Muscle of leg (tissue), 3 donors: ENCODE measurements at regions not wholly inside any gene's neighbourhood (a gene's known extent, or its start where the extent isn't known, plus 50 kb on each side); places are given as distances from the start of the nearest gene placed in this dataset.
"Not testable (repeated sequence)": the region's sequence is repeated elsewhere in the genome, so short reads cannot be mapped to it uniquely, and the experiment has no call there.

ENCODE experiments used
- DNase-seq: peaks from one replicate; pipeline ENCODE4 v3.0.0; 2013
- H3K27ac ChIP-seq: one replicate; pipeline ENCODE4 v1.5.1; 2013; ENCODE audit warnings: mild to moderate bottlenecking, low read length, control low read depth
- H3K27me3 ChIP-seq: one replicate; pipeline ENCODE4 v1.6.1; 2013; ENCODE audit warnings: low read length; ENCODE audit not compliant: control insufficient read depth, insufficient read depth
- H3K36me3 ChIP-seq: one replicate; pipeline ENCODE4 v1.6.1; 2013; ENCODE audit warnings: low read length; ENCODE audit not compliant: control insufficient read depth, insufficient read depth
- H3K4me1 ChIP-seq: one replicate; pipeline ENCODE4 v1.6.1; 2013; ENCODE audit warnings: low read length; ENCODE audit not compliant: control insufficient read depth, insufficient read depth
- H3K4me3 ChIP-seq: one replicate; pipeline ENCODE4 v1.5.1; 2013; ENCODE audit warnings: low read length, control low read depth
- H3K9me3 ChIP-seq: replicated peaks from 2 replicates; pipeline ENCODE4 v1.6.1; 2013; ENCODE audit warnings: low read depth, low read length; ENCODE audit not compliant: control insufficient read depth
- WGBS: methylation state at CpG from one replicate; pipeline ENCODE4 v1.1.5; 2013; ENCODE audit warnings: missing lambda C conversion rate; ENCODE audit not compliant: insufficient coverage; 5-methylcytosine and 5-hydroxymethylcytosine counted together

DNA sequence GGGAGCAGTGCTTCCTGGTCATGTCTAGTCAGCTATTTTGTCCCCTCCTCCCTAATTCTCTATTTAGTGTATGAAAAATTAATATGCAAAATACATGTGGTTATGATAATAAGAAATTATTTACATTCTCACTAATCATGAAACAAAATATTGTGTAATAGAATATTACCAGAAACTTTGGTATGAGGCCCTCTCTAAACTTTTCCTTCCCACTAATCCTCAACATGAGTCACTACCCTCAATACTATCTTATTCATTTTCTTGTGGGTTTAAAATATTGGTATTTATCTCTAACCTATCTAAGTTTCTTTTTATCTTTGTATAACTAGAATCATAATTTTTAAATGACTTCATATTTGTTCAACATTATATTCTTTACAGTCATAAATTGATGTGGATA is 545.9 kb upstream of the PTPRD start:
- H3K27ac ChIP-seq: no peak overlapping the region
- H3K4me1 ChIP-seq: no peaks in the 10 kb centered on the region
- peaks cover 24% of the 10 kb centered on the region for H3K9me3 ChIP-seq
- DNase-seq: no peak
- no peaks in the 10 kb centered on the region for H3K27me3 ChIP-seq
- no peaks in the 10 kb centered on the region for H3K36me3 ChIP-seq
- no peak overlapping the region for H3K4me3 ChIP-seq

- Histone ChIP-seq H3K9me3 (peaks cover 24% of the 10 kb centered on the region), H3K4me3 (no peak overlapping the region), H3K27me3 (no peaks in the 10 kb centered on the region), H3K36me3 (no peaks in the 10 kb centered on the region), H3K4me1 (no peaks in the 10 kb centered on the region), H3K27ac (no peak overlapping the region)
- WGBS: no CpG with 5 or more reads among the region's 1 CpG
- no peak for DNase-seq
Observed at GRCh38 chr9:11159318-11159862, 546.6 kb upstream of the PTPRD start.

GRCh38 chr9:11163843-11164242 is 551.0 kb upstream of the PTPRD start:
- peaks cover 11% of the 10 kb centered on the region for H3K9me3 ChIP-seq
- no CpG with 5 or more reads among the region's 2 CpGs for WGBS
- no peak overlapping the region for H3K27ac ChIP-seq
- H3K4me1 ChIP-seq: no peaks in the 10 kb centered on the region
- no peak for DNase-seq
- H3K4me3 ChIP-seq: no peak overlapping the region
- H3K27me3 ChIP-seq: no peaks in the 10 kb centered on the region
- H3K36me3 ChIP-seq: no peaks in the 10 kb centered on the region

- H3K27ac ChIP-seq: no peak overlapping the region
- no peaks in the 10 kb centered on the region for H3K9me3 ChIP-seq
- no peak overlapping the region for H3K4me3 ChIP-seq
- no peaks in the 10 kb centered on the region for H3K36me3 ChIP-seq
- no CpG with 5 or more reads among the region's 2 CpGs for WGBS
- no peaks in the 10 kb centered on the region for H3K4me1 ChIP-seq
- H3K27me3 ChIP-seq: no peaks in the 10 kb centered on the region
- DNase-seq: no peak
Observed at GRCh38 chr9:11182001-11182400, 569.2 kb upstream of the PTPRD start.

DNA sequence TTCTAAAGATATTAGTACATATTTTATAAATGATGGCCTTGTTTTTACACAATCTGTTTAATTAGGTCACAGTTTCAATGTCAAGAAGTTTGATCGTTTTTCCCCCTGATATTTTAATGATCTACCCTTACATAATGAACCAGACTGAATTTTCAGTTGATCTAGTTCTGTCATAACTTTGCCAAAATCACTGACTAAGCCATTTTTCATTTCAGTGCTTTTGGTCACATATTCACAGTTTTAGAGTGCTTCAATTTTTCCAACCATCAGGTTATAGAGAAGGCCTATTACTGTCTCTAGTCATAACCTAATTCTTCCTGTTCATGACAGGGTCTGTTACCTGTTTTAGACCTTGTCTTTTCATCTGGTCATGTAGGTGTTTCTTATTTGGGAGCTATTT is 577.9 kb upstream of the PTPRD start:
- Histone ChIP-seq H3K4me3 (no peak overlapping the region), H3K9me3 (peaks cover 2% of the 10 kb centered on the region), H3K4me1 (no peaks in the 10 kb centered on the region), H3K36me3 (no peaks in the 10 kb centered on the region), H3K27ac (no peak overlapping the region), H3K27me3 (no peaks in the 10 kb centered on the region)
- no CpG with 5 or more reads among the region's 1 CpG for WGBS
- peak; percentile 5 for DNase-seq

DNA sequence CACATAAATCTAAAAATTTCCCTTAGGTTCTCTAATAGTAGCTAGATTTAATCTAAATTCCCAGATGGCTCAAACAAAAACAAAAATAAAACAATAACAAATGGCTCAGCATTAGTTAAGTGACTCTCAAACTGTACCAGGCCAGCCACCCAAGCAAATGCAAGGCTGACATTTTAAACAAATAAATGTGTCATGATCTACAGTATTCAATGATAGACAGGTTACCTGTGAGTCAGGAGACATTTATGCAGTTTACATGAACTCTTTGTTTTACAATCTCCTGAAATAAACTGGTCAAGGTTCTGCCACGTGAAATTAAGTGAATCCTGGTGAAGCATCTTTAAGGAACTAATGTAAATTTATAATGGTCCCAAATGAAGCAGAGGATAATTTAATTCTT is 580.2 kb upstream of the PTPRD start:
- H3K4me3 ChIP-seq: no peak overlapping the region
- no peak for DNase-seq
- H3K9me3 ChIP-seq: no peaks in the 10 kb centered on the region
- no peak overlapping the region for H3K27ac ChIP-seq
- H3K4me1 ChIP-seq: no peaks in the 10 kb centered on the region
- H3K36me3 ChIP-seq: no peaks in the 10 kb centered on the region
- H3K27me3 ChIP-seq: no peaks in the 10 kb centered on the region
- WGBS: no CpG with 5 or more reads among the region's 1 CpG

DNA sequence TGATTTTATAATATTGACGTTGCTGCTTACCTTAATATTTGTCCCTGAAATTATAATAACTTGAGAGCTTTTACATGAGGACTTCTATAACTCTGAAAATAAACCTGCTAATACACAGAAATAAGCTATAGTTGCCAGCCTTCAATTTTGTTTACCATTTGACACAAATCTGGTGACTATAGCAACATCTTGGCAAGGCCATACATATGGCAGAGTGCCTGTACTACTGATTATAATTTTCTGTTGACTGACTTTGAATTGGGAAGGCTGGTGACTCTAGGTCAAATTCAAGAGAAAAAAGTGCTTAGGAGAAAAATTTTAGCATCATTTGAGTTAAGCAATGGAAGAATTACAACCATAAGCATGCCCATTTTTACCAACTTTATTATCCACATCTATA is 581.4 kb upstream of the PTPRD start:
- Histone ChIP-seq H3K27me3 (no peaks in the 10 kb centered on the region), H3K4me1 (no peaks in the 10 kb centered on the region), H3K36me3 (no peaks in the 10 kb centered on the region), H3K27ac (no peak overlapping the region), H3K9me3 (no peaks in the 10 kb centered on the region), H3K4me3 (no peak overlapping the region)
- no CpG with 5 or more reads among the region's 1 CpG for WGBS
- peak; percentile 13 for DNase-seq

- H3K27ac ChIP-seq, DNase-seq, H3K27me3 ChIP-seq, H3K9me3 ChIP-seq, H3K36me3 ChIP-seq, H3K4me3 ChIP-seq, H3K4me1 ChIP-seq: not testable (repeated sequence)
- 91% methylated on average over 16 of the region's 22 CpGs for WGBS
Observed at GRCh38 chr9:11196840-11197365, 584.1 kb upstream of the PTPRD start.

GRCh38 chr9:11199335-11199734 is 586.5 kb upstream of the PTPRD start:
- Histone ChIP-seq H3K4me1 (no peaks in the 10 kb centered on the region), H3K9me3 (no peaks in the 10 kb centered on the region), H3K36me3 (no peaks in the 10 kb centered on the region), H3K4me3 (no peak overlapping the region), H3K27ac (no peak overlapping the region), H3K27me3 (no peaks in the 10 kb centered on the region)
- 57% methylated on average over 1 of the region's 2 CpGs for WGBS
- DNase-seq: no peak

DNA sequence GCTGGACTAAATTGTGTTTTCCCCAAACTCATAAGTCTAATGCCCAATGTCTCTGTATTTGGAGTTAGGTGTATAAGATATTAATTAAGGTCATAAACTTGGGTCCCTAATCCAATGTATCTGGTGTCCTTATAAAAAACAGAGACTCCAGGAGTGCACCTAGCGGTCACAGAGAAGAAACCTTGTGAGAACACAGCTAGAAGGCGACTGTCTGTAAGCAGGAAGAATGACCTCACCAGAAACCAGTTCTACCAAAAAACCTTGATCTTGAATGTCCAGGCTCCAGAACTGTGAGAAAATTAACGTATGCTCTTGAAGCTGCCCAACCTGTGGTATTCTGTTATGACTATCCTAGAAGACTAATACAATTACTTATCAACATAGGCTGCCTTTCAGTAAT is 591.7 kb upstream of the PTPRD start:
- Histone ChIP-seq H3K27ac (no peak overlapping the region), H3K4me3 (no peak overlapping the region), H3K36me3 (no peaks in the 10 kb centered on the region), H3K27me3 (no peaks in the 10 kb centered on the region), H3K9me3 (no peaks in the 10 kb centered on the region), H3K4me1 (no peaks in the 10 kb centered on the region)
- DNase-seq: no peak
- no CpG with 5 or more reads among the region's 3 CpGs for WGBS

GRCh38 chr9:11206925-11207324 is 594.1 kb upstream of the PTPRD start:
- H3K36me3 ChIP-seq: no peaks in the 10 kb centered on the region
- no peak for DNase-seq
- no peaks in the 10 kb centered on the region for H3K27me3 ChIP-seq
- no peak overlapping the region for H3K27ac ChIP-seq
- H3K4me3 ChIP-seq: no peak overlapping the region
- H3K4me1 ChIP-seq: no peaks in the 10 kb centered on the region
- no peaks in the 10 kb centered on the region for H3K9me3 ChIP-seq
